Gastrocnemius medialis (tissue), 4 donors: ENCODE measurements at regions not wholly inside any gene's neighbourhood (a gene's known extent, or its start where the extent isn't known, plus 50 kb on each side); places are given as distances from the start of the nearest gene placed in this dataset.

ENCODE experiments used
- POLR2A ChIP-seq, 2 donors: fragments of 450-650 bp; IDR thresholded peaks; one replicate each; pipeline ENCODE4 v1.6.1; 2017; ENCODE audit warnings: antibody characterized with exemption in 2 of 2, mild to moderate bottlenecking in 2 of 2, moderate library complexity in 2 of 2
- TF ChIP-seq, protein P1 (sequence below), 5 experiments: fragments of 450-650 bp in 3 of 5; fragments of 200-600 bp in 2 of 5; sonication (generic) in 2 of 5; IDR thresholded peaks in 4 of 5; conservative IDR thresholded peaks in 1 of 5; 1 replicate in 4 of 5; 2 replicates in 1 of 5; pipeline ENCODE4 v1.5.1; 2016 to 2019; ENCODE audit warnings: antibody characterized with exemption in 5 of 5, mild to moderate bottlenecking in 3 of 5, moderate library complexity in 3 of 5

DNA sequence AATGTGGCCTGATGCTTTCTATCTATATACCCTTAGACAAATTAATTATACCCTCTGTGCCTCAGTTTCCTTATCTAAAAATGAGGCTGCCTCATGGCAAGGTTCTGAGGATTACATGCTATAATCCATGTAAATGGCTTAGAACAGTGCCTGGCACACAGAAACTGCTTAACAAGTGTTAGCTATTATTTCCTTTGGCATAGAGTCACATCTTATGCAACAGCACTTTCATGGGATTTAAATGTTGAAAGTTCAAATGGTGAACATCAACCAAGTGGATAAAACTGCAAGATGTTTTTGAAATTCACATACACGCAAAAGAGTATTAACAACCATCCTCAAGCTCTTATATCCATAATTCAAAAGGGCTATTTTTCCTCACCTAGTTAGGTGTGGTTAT lies 202.8 kb upstream of the JAG1 start:
- TF ChIP-seq, protein P1, sequence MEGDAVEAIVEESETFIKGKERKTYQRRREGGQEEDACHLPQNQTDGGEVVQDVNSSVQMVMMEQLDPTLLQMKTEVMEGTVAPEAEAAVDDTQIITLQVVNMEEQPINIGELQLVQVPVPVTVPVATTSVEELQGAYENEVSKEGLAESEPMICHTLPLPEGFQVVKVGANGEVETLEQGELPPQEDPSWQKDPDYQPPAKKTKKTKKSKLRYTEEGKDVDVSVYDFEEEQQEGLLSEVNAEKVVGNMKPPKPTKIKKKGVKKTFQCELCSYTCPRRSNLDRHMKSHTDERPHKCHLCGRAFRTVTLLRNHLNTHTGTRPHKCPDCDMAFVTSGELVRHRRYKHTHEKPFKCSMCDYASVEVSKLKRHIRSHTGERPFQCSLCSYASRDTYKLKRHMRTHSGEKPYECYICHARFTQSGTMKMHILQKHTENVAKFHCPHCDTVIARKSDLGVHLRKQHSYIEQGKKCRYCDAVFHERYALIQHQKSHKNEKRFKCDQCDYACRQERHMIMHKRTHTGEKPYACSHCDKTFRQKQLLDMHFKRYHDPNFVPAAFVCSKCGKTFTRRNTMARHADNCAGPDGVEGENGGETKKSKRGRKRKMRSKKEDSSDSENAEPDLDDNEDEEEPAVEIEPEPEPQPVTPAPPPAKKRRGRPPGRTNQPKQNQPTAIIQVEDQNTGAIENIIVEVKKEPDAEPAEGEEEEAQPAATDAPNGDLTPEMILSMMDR (IDR thresholded peaks at IDR 0.05 in 4 of 5, conservative IDR thresholded peaks at IDR 0.05 in 1 of 5) = no peak
- TF ChIP-seq POLR2A (IDR thresholded peaks at IDR 0.05) = no peak
